OCI-LY3 (cell line): ENCODE measurements at regions not wholly inside any gene's neighbourhood (a gene's known extent, or its start where the extent isn't known, plus 50 kb on each side); places are given as distances from the start of the nearest gene placed in this dataset.

ENCODE experiments used
- EZH2phosphoT487 ChIP-seq: fragments of 200-600 bp; shearing (Covaris generic); IDR thresholded peaks from 2 replicates; pipeline ENCODE4 v1.6.1; 2018; ENCODE audit warnings: antibody characterized with exemption, mixed run types, low read depth
- TF ChIP-seq, protein P1 (sequence below): fragments of 200-600, 300-600 bp; sonication (generic); IDR thresholded peaks from 2 replicates; pipeline ENCODE4 v1.5.1; 2014; ENCODE audit warnings: antibody characterized with exemption, low read length, low read depth

DNA sequence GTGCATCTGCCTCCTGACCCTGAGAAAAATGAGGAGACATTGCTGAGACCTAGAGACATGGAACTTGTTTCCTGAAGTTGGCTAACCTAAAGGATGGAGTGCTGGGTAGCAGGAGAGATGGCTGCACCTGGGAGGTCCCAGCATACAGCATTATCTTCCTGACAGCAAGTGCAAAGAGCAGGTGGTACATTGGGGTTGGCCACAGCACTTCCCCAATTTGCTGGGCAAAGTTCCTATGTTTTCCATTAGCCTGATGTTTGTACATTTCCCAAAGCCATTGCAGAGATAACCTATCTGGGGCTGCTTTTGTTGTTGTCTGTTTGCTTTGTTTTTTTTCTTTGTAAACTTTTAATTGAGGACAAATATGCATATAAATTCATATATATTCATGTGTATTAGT is 296.7 kb downstream of the HRH4 start:
- TF ChIP-seq, protein P1, sequence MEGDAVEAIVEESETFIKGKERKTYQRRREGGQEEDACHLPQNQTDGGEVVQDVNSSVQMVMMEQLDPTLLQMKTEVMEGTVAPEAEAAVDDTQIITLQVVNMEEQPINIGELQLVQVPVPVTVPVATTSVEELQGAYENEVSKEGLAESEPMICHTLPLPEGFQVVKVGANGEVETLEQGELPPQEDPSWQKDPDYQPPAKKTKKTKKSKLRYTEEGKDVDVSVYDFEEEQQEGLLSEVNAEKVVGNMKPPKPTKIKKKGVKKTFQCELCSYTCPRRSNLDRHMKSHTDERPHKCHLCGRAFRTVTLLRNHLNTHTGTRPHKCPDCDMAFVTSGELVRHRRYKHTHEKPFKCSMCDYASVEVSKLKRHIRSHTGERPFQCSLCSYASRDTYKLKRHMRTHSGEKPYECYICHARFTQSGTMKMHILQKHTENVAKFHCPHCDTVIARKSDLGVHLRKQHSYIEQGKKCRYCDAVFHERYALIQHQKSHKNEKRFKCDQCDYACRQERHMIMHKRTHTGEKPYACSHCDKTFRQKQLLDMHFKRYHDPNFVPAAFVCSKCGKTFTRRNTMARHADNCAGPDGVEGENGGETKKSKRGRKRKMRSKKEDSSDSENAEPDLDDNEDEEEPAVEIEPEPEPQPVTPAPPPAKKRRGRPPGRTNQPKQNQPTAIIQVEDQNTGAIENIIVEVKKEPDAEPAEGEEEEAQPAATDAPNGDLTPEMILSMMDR, result no peak
- TF ChIP-seq EZH2phosphoT487, result no peak
